Loucy (cell line): ENCODE measurements at regions not wholly inside any gene's neighbourhood (a gene's known extent, or its start where the extent isn't known, plus 50 kb on each side); places are given as distances from the start of the nearest gene placed in this dataset.

ENCODE experiments used
- H2AFZ ChIP-seq: fragments of 200-600 bp; sonication (generic); 2 replicates; pipeline ENCODE4 v1.6.0; 2016; ENCODE audit warnings: antibody characterized with exemption, mild to moderate bottlenecking, low read length, moderate library complexity
- H3F3A ChIP-seq: fragments of 200-600 bp; 2 replicates; pipeline ENCODE4 v1.6.0; 2016; ENCODE audit warnings: antibody characterized with exemption, low read depth, mild to moderate bottlenecking
- H3K27me3 ChIP-seq: fragments of 200-600 bp; sonication (generic); 2 replicates; pipeline ENCODE4 v1.6.1; 2014; ENCODE audit warnings: low read length, mild to moderate bottlenecking; ENCODE audit not compliant: insufficient read depth, poor library complexity, severe bottlenecking
- H3K36me3 ChIP-seq: fragments of 200-600 bp; sonication (generic); 2 replicates; pipeline ENCODE4 v1.6.1; 2016; ENCODE audit warnings: low read length; ENCODE audit not compliant: insufficient read depth
- H3K4me1 ChIP-seq: fragments of 200-600 bp; sonication (generic); 2 replicates; pipeline ENCODE4 v1.5.1; 2014; ENCODE audit warnings: low read length, mild to moderate bottlenecking; ENCODE audit not compliant: insufficient read depth, poor library complexity, severe bottlenecking
- H3K4me2 ChIP-seq: fragments of 200-600 bp; sonication (generic); 2 replicates; pipeline ENCODE4 v1.6.0; 2014; ENCODE audit warnings: antibody characterized with exemption, low read length, low read depth, mild to moderate bottlenecking; ENCODE audit not compliant: poor library complexity, severe bottlenecking
- H3K4me3 ChIP-seq: fragments of 200-600 bp; sonication (generic); 2 replicates; pipeline ENCODE4 v1.5.1; 2014; ENCODE audit warnings: low read length, mild to moderate bottlenecking, mixed read lengths; ENCODE audit not compliant: poor library complexity, severe bottlenecking
- H3K79me2 ChIP-seq: fragments of 200-600 bp; sonication (generic); 2 replicates; pipeline ENCODE4 v1.6.1; 2014; ENCODE audit warnings: low read length; ENCODE audit not compliant: insufficient read depth
- H3K9ac ChIP-seq: fragments of 200-600 bp; sonication (generic); 2 replicates; pipeline ENCODE4 v1.6.0; 2014; ENCODE audit warnings: mild to moderate bottlenecking, low read depth, low read length, moderate library complexity; ENCODE audit not compliant: poor library complexity, severe bottlenecking
- H3K9me2 ChIP-seq: fragments of 200-600 bp; sonication (generic); replicated peaks from 2 replicates; pipeline ENCODE4 v1.6.1; 2016; ENCODE audit warnings: low read depth, low read length, mixed read lengths
- H3K9me3 ChIP-seq: fragments of 200-600 bp; sonication (generic); 2 replicates; pipeline ENCODE4 v1.6.1; 2014; ENCODE audit warnings: mild to moderate bottlenecking, antibody characterized with exemption, low read length, low read depth; ENCODE audit not compliant: insufficient read depth
- H4K20me1 ChIP-seq: fragments of 200-600 bp; sonication (generic); 2 replicates; pipeline ENCODE4 v1.6.0; 2014; ENCODE audit warnings: antibody characterized with exemption, low read length, mild to moderate bottlenecking; ENCODE audit not compliant: insufficient read depth, poor library complexity, severe bottlenecking
- EZH2phosphoT487 ChIP-seq: fragments of 200-600 bp; IDR thresholded peaks from 2 replicates; pipeline ENCODE4 v1.6.1; 2018; ENCODE audit warnings: antibody characterized with exemption, mild to moderate bottlenecking, moderate library complexity, borderline replicate concordance
- TF ChIP-seq, protein P1 (sequence below): fragments of 200-600 bp; sonication (generic); conservative IDR thresholded peaks from 2 replicates; pipeline ENCODE4 v1.5.1; 2014; ENCODE audit warnings: mild to moderate bottlenecking, antibody characterized with exemption, low read length

DNA sequence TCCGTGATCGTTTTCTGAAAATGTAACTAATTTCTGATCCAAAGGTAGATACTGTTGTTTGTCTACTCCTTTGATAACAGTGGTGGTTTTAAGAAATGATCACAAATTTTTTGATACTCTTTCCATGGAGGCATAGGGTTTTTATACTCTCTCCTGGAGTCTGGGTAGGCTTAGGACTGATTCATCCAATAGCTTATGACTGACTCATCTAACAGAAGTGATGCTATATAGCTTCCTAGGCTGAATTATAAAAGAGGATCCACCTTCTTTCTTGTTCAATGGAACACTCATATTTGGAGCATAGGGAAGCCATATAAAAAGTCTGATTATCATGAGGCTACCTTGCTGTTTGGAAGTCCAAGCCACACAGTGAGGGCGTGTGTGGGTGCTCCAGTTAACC, 84.3 kb downstream of the CHST2 start:
- no peaks in the 10 kb centered on the region for H3F3A ChIP-seq
- no peaks in the 10 kb centered on the region for H3K36me3 ChIP-seq
- H3K4me1 ChIP-seq = peaks cover 12% of the 10 kb centered on the region
- no peaks in the 10 kb centered on the region for H3K9me3 ChIP-seq
- TF ChIP-seq EZH2phosphoT487 = no peak
- TF ChIP-seq, protein P1, sequence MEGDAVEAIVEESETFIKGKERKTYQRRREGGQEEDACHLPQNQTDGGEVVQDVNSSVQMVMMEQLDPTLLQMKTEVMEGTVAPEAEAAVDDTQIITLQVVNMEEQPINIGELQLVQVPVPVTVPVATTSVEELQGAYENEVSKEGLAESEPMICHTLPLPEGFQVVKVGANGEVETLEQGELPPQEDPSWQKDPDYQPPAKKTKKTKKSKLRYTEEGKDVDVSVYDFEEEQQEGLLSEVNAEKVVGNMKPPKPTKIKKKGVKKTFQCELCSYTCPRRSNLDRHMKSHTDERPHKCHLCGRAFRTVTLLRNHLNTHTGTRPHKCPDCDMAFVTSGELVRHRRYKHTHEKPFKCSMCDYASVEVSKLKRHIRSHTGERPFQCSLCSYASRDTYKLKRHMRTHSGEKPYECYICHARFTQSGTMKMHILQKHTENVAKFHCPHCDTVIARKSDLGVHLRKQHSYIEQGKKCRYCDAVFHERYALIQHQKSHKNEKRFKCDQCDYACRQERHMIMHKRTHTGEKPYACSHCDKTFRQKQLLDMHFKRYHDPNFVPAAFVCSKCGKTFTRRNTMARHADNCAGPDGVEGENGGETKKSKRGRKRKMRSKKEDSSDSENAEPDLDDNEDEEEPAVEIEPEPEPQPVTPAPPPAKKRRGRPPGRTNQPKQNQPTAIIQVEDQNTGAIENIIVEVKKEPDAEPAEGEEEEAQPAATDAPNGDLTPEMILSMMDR = no peak
- H3K9me2 ChIP-seq = no peaks in the 10 kb centered on the region
- H3K4me3 ChIP-seq = no peak overlapping the region
- H3K4me2 ChIP-seq = no peak overlapping the region
- no peak overlapping the region for H2AFZ ChIP-seq
- H4K20me1 ChIP-seq = no peaks in the 10 kb centered on the region
- no peaks in the 10 kb centered on the region for H3K79me2 ChIP-seq
- H3K9ac ChIP-seq = no peak overlapping the region
- H3K27me3 ChIP-seq = no peaks in the 10 kb centered on the region

GRCh38 chr3:143206955-143207337, 87.4 kb downstream of the CHST2 start:
- no peaks in the 10 kb centered on the region for H3K36me3 ChIP-seq
- no peak for TF ChIP-seq EZH2phosphoT487
- TF ChIP-seq, protein P1 = no peak
- H3F3A ChIP-seq = no peaks in the 10 kb centered on the region
- no peaks in the 10 kb centered on the region for H3K27me3 ChIP-seq
- peaks cover 12% of the 10 kb centered on the region for H3K4me1 ChIP-seq
- H3K9me2 ChIP-seq = no peaks in the 10 kb centered on the region
- H3K9me3 ChIP-seq = no peaks in the 10 kb centered on the region
- H3K4me3 ChIP-seq = no peak overlapping the region
- H3K4me2 ChIP-seq = peak overlapping the region; percentile 12
- no peak overlapping the region for H3K9ac ChIP-seq
- no peaks in the 10 kb centered on the region for H3K79me2 ChIP-seq
- H2AFZ ChIP-seq = no peak overlapping the region
- no peaks in the 10 kb centered on the region for H4K20me1 ChIP-seq

GRCh38 chr3:143207338-143207961, 87.9 kb downstream of the CHST2 start:
- Histone ChIP-seq H3K9me2 (no peaks in the 10 kb centered on the region), H2AFZ (no peak overlapping the region), H3K4me2 (peak overlapping the region; percentile 12), H3K36me3 (no peaks in the 10 kb centered on the region), H3K79me2 (no peaks in the 10 kb centered on the region), H4K20me1 (no peaks in the 10 kb centered on the region), H3K9ac (no peak overlapping the region), H3K27me3 (no peaks in the 10 kb centered on the region), H3K4me1 (peaks cover 12% of the 10 kb centered on the region), H3F3A (no peaks in the 10 kb centered on the region), H3K9me3 (no peaks in the 10 kb centered on the region), H3K4me3 (no peak overlapping the region)
- TF ChIP-seq, protein P1 = no peak
- TF ChIP-seq EZH2phosphoT487 = no peak
